IPS DF 19.7 (cell line): ENCODE measurements at regions not wholly inside any gene's neighbourhood (a gene's known extent, or its start where the extent isn't known, plus 50 kb on each side); places are given as distances from the start of the nearest gene placed in this dataset.
"Not testable (repeated sequence)": the region's sequence is repeated elsewhere in the genome, so short reads cannot be mapped to it uniquely, and the experiment has no call there.

Experiments used
- DNase-seq: peaks from one replicate; pipeline ENCODE4 v3.0.0-alpha.2; 2013; ENCODE audit warnings: low read depth, low spot score

DNA sequence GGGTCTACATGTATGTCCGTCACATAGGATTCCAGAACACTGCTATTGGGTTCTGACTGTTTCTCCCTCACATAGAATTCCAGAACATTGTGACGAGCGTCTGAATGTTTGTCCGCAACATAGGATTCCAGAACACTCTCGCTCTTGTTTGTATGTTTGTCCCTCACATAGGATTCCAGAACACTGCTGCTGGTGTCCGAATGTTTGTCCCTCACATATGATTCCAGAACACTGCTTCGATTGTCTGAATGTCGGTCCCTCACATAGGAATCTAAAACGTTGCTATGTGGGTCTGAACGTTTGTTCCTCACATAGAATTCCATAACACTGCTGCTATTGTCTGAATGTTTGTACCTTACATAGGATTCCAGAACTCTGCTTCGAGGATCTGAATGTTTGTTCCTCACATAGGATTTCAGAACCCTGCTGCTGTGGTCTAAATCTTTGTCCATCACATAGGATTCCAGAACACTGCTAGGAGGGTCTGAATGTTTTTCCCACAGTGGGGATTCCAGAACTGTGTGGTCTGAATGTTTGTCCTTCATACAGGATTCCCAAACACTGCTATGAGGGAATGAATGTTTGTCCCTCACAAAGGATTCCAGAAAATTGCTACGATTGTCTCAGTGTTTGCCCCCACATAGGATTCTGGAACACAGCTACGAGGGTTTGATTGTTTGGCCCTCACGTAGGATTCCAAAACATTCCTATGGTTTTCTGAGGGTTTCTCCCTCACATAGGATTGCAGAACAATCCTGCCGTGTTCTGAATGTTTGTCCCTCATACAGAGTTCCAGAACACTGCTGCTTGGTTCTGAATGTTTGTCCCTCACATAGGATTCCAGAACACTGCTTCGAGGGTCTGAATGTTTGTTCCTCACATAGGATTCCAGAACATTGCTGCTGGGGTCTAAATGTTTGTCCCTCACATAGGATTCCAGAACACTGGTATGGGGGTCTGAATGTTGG is 220.5 kb downstream of the FOXD4L6 start:
- no peak for DNase-seq

DNA sequence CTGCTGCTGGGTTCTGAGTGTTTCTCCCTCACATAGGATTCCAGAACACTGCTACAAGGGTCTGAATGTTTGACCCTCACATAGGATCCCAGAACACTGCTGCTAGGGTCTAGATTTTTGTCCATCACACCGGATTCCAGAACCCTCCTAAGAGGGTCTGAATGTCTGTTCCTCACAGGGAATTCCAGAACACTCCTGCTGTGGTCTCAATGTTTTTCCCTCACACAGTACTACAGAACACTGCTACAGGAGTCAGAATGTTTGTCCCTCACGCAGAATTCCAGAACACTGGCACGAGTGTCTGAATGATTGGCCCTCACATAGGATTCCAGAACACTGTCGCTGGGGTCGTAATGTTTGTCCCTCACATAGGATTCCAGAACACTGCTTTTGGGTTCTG is 221.6 kb downstream of the FOXD4L6 start:
- not testable (repeated sequence) for DNase-seq

DNA sequence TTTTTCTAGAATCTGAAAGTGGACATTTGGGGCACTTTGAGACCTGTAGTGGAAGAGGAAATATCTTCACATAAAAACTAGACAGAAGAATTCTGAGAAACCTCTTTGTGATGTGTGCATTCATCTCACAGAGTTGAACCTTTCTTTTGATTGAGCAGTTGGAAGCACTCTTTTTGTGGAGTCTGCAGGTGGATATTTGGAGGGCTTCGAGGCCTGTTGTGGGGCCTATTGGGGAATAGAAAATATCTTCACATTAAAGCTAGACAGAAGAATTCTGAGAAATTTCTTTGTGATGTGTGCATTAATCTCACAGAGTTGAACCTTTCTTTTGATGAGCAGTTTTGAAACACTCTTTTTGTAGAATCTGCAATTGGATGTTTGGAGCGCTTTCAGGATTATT is 236.2 kb downstream of the FOXD4L6 start:
- DNase-seq, result not testable (repeated sequence)

DNA sequence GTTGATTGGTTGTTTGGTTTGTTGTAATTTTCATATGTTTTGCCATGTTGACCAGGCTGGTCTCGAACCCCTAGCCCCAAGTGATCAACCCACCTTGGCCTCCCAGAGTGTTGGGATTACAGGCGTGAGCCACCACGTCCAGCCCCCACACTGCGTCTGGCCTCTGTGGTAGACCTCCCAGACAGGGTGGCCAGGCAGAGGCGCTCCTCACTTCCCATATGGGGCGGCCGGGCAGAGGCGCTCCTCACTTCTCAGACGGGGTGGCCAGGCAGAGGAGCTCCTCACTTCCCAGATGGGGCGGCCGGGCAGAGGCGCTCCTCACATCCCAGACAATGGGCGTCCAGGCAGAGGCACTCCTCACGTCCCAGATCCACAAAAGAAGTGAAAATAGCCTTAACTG is 242.6 kb downstream of the FOXD4L6 start:
- not testable (repeated sequence) for DNase-seq

DNA sequence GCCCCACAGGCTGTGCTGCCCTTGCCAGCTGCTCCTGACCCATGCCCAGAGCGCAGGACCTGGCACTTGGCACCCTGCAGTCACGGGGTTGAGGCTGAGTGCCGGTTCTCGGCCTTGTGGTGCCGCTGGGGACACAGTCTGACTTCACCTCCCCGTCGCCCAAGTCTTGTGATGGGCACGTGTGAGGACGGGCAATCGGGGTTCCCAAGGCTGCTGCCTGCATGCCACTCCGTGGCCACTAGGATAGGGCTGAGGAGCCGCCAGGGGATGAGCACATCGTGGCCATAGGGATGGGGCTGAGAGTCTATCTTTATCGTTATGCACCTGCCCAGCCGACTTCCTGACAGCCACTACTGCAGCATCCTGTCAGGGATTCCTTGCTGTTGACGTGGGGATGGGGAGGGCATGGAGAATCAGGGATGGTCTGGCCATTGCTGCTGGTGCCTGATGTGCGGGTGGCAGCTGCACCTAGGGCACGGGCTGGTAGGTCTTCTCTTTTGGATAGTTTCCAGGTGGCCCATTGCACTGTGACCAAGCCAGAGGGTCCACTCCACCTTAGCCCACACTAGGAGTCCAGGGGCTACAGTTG is 243.5 kb downstream of the FOXD4L6 start:
- DNase-seq, result not testable (repeated sequence)

DNA sequence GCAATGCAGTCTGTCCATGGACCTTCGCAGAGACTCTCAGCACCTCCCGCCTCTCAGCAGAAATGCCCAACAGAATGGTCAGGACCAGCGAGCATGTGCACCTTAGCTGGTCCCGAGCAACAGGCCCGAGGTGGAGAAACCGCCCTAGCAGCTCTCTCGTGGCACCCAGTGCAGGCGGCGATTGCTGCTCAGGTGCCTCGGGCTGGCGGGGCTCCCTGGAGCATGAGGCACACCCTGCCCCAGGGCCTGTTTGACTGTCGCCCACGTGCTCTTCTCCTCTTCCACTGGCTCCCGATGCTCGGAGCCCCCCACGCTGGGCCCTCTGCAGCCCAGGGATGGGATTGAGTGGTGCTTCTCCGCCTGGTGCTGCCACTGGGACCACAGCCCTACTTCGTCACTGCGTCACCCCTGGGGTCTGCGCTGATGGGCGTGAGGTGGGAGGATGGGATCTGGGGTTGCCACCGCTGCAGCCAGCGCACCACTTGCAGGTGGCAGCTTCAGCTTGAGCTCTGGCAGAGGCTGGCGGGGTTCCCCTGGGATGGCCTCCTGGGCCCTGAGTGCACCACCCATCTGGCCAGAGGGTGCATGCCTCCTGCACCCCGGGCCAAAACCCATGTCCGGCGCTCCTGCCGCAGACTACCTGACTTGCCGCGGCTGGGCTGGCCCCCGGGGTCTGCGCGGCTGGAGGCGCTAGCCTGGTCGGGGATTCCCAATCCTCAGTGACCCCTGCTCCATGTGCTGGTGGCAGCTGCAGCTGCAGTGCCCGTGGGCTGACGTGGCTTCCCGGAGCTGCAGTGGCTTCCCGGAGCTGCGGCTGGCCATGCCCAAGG is 244.2 kb downstream of the FOXD4L6 start:
- DNase-seq, result no peak

DNA sequence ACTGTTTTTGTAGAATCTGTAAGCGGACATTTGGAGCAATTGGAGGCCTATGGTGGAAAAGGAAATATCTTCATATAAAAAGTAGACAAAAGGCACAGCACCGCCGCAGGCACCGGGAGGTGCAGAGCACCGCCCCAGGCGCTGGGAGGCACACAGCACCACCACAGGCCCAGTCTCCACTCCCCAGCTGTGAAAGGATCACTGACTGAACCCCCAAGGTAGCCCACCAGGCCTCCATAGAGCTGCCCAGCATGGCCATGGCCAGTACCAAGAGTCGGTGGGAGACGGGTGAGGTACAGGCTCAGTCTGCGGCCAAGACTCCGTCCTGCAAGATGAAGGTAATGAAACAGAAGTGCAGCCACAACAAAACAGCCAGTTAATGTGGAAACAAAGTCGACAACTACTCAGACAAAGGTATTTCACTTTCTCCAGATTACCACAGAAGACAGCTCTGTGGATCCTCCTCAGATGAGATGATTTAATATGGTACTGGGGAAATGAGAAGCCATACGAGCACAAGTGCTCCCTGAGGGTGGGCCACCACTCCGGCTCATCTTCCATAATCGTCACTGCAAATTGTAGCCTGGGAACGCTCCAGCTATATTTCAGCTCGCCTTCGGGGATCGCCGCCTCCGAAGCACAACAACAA is 244.9 kb downstream of the FOXD4L6 start:
- DNase-seq, result not testable (repeated sequence)

DNA sequence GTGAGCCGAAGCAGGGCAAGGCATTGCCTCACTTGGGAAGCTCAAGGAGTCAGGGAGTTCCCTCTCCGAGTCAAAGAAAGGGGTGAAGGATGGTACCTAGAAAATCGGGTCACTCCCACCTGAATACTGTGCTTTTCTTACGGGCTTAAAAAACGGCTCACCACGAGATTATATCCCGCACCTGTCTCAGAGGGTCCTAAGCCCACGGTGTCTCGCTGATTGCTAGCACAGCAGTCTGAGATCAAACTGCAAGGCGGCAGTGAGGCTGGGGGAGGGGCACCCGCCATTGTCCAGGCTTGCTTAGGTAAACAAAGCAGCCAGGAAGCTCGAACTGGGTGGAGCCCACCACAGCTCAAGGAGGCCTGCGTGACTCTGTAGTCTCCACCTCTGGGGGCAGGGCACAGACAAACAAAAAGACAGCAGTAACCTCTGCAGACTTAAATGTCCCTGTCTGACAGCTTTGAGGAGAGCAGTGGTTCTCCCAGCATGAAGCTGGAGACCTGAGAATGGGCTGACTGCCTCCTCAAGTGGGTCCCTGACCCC is 254.7 kb downstream of the FOXD4L6 start:
- not testable (repeated sequence) for DNase-seq

DNA sequence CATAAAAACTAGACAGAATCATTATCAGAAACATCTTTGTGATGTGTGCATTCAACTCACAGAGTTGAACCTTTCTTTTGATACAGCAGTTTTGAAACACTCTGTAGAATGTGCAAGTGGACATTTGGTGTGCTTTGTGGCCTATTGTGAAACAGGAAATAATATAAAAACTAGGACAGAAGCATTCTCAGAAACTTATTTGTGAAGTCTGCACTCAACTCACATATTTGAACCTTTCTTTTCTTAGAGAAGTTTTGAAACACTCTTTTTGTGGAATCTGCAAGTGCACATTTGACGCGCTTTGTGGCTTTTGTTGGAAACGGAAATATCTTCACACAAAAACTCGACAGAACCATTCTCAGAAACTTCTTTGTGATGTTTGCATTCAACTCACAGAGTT is 260.0 kb downstream of the FOXD4L6 start:
- DNase-seq, result not testable (repeated sequence)
